NCI-H82 treated with DMSO at 0.1 percent for 48 hours (cell line): ENCODE measurements at regions not wholly inside any gene's neighbourhood (a gene's known extent, or its start where the extent isn't known, plus 50 kb on each side); places are given as distances from the start of the nearest gene placed in this dataset.
A peak's percentile ranks its signal among the peaks of the same experiment; 100 is the strongest.
"Not testable (repeated sequence)": the region's sequence is repeated elsewhere in the genome, so short reads cannot be mapped to it uniquely, and the experiment has no call there.

Source experiments
- DNase-seq: peaks from one replicate; lab custom pipeline; 2025; ENCODE audit not compliant: unreplicated experiment; lab: John Stamatoyannopoulos, UW

DNA sequence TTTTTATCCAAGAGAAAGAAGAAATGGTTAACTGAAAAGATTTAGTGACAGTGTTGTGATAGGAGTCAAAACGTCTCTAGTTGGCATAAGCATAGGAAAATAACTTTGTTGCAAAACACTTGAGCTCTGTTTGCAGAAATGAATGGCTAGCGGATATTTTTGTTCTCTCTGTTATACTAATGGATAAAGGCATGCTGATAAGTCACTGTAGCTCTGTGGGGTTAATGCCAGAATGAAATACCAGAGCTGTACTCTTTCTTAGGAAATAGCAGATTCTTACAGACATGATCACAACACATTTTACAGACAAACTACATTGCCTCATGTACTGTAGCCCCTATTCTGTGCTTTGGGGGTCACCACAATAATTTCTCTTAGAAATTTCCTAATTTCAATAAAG is 202.8 kb downstream of the DMRTA1 start:
- no peak for DNase-seq

DNA sequence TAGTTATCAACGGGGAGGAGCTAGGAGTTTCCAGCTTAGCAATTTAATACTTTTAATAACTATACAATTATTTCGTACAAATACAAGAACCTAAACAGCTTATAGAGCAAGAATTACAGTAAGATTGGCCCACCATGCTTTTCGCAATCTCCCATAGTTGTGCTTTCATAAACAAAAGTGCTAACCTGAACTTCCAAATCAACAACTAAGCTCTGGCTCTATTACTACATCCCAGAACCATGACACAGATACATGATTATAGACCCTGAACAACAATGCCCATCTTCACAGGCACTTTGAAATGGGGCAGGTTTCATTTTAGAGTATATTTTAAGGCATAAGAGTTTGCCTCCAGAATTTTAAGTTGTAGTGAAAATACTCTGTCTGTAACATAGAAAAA is 203.5 kb downstream of the DMRTA1 start:
- no peak for DNase-seq

DNA sequence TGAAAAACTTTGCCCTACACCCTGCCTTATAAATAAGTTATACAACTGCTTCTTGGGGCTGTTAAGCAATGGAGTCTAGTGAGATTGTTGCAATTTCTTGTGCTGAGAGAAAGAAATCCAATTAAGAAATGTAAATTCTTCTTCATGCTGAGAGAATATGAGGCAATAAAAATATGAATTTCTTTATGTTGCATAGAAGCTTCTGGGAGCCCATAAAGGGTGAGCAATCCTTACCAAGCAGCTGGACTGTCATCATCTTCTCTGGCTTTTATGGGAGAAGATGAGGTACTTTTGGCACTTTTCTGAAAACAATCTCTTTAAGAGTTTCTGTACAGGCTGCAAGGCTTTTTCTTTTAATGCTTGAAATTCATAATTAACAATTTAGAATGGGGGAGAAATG is 204.3 kb downstream of the DMRTA1 start:
- no peak for DNase-seq

- no peak for DNase-seq
Measured at GRCh38 chr9:22654833-22655232, 208.2 kb downstream of the DMRTA1 start.

DNA sequence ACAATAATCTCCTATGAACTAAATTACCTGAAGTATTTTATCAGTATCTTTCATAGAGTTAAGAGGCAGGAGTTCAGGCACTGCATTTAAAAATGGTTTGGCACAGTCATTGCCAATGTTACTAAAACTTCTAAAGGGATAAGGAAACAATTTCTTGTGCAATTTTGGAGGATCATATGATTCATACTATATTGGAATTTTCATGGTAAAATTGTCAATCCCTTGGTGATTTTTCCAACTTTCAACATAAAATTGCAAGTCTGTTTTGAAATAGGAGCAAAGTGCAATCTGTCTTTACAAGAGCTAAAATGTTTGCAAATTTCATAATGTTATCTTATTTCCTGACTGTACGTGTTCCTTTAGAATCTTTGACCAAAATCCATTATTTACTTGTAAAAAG is 211.1 kb downstream of the DMRTA1 start:
- no peak for DNase-seq

- not testable (repeated sequence) for DNase-seq
Measured at GRCh38 chr9:22658484-22658883, 211.9 kb downstream of the DMRTA1 start.

DNA sequence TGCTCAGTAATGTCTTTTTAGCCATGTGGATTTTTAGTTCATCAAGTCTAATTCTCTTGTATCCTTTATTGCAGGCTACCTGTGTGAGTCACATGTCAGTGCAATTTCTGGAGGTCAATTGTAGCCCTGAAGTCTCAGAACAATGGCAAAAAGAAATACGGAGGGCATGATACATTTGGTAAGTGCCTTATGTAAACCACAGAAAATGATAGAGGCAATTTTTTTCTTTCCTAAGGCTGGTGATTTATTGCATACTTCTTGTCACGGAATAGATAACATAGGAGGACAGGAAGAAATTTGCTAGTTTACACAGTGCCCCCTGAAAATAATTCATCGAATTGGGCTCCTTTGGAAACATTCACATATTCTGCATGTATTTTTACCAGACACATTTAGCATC is 235.9 kb downstream of the DMRTA1 start:
- DNase-seq, result no peak

DNA sequence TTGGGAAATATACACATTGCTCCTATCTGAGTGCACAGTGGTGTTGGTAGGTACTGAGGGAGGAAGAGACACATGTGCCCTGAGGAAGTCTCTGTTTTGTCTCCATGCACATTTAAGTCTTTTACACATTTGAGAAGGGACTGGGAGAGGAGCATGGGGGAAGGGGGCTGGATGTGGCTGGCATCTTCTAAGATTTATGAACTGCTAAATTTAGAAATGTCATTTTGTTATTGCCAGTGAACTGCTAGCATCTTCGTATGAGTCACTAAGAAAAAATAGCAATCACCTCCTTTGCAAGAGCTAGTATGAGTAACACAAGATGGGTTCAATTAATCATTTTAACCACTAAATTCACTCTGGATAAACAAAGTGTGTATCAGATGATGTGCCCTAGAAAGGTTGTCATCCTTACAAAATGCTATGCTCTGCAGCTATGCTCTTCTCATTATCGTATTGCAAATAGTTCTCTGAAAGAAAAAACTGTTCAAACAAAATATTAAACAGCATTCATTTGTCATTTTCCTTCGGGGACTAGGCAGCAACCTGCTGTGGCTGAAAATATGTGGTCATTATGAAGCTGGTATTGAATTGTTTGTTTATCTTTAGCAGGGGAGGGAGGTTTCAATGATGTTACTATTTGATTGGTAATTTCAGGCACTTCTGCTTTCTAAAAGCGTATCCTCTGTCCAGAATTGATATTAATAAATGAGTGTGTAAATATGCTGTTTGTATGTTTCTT is 236.5 kb downstream of the DMRTA1 start:
- no peak for DNase-seq

DNA sequence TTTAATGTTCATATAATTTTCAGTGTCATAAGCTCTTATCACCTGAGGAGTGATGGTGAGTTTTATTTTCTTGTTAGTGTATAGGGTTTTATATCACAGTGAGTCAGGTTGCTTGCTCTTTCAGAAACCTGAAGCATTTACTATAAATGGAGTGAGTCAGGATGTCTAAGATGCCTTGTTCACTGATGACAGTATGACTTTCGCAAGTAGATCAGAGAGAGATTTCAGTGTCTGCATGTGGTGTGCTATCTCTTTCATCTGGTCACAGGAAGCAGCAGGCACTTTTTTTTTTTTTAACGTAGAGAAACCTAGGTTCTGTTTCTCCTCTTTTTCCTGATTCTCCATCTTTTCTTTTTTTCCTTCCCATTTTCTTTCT is 237.1 kb downstream of the DMRTA1 start:
- DNase-seq, result no peak

DNA sequence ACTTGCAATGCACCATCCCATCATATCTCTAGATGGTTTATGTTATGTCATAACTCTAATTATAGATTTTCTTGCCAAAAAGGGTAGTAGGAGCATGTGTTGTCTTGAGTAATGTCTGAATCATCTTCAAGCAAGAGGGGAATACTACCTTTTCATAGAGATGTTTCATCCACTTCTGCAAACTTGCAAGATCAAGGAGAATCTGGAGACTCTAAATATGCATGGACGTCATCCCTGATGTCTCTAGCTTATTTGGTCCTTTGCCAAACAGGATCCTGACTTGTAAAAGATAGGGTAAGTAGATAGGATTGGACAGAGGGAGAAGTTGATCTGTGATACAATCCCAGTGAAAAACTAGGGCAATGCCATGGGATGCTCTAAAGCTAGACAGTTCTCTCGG is 246.5 kb downstream of the DMRTA1 start:
- no peak for DNase-seq

DNA sequence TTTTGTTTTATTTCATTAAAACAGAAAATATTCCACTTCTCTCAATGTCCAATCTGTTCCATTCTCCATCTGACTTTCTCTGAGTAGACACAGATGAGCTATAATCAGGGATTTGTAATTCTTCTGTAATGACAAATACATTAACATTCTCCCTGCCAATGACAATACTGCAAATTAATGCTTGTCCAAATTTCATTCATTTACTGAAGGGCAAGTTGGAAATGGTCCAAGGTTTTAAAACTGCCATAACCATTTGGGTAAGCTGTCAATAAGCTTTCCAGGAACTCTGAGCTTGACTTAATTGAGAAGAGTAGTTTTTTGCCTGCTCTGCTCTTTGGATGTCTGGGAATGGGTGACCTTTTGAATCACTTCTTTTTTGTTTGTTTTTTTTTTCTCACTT is 253.5 kb downstream of the DMRTA1 start:
- DNase-seq, result no peak

GRCh38 chr9:22718653-22719052 is 272.0 kb downstream of the DMRTA1 start:
- DNase-seq, result no peak

DNA sequence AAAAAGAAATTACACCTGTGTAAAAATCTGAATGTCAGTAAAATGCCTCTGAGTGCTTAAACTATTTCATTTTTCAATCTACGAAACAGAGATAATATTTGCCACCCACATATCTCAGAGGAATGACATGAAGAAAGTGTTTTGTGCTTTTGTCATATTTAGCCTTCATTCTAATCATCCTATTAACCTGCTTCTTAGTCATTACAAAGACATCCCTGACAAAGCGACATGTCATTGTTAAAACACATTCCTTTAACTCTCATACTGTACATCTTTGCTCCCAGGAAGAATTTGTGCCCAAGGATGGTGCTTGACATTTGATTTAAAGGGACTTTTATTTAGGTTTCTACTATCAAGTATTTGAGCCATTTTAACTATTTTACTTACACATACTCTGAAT is 275.9 kb downstream of the DMRTA1 start:
- no peak for DNase-seq

DNA sequence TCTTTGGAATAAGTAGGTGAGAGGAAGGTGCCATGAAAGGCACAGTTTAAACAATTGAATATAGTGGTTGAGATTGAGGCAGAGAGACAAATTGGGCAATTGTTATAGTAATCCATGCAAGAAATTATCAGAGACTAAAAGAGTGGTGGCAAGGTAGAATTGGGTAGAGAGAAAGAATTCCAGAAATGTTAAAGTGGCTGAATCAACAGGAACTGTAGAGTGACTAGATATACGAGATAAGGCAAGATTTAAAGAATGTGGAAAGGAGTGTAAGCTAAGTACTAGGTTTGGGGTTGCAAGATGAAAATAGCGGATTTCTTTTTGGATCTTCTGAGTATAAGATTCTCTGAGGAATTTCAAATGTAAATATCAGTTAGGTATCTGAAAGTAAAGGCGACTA is 285.2 kb downstream of the DMRTA1 start:
- DNase-seq, result no peak

DNA sequence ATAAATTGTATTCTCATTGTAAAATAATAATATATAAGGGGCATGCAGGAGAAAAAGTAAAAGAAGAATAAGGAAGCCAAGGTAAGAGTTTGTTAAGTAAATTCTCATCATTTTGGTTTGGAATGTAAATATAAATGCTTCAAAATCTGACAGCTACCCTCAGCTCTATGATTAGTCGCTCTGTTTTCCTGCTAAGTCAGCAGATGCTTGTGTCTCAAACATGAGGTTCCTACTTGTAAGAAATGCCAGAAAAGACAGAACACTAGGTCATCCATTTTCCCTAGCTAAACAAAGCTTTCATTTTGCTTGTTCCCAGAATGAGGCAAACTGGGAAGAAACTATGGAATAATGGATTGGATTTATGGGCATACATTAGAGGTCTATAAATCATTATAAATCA is 293.1 kb downstream of the DMRTA1 start:
- DNase-seq, result no peak

GRCh38 chr9:22740781-22741180 is 294.2 kb downstream of the DMRTA1 start:
- no peak for DNase-seq

GRCh38 chr9:22742401-22742800 is 295.8 kb downstream of the DMRTA1 start:
- DNase-seq, result no peak

GRCh38 chr9:22773501-22774220 is 327.0 kb downstream of the DMRTA1 start:
- DNase-seq, result no peak

DNA sequence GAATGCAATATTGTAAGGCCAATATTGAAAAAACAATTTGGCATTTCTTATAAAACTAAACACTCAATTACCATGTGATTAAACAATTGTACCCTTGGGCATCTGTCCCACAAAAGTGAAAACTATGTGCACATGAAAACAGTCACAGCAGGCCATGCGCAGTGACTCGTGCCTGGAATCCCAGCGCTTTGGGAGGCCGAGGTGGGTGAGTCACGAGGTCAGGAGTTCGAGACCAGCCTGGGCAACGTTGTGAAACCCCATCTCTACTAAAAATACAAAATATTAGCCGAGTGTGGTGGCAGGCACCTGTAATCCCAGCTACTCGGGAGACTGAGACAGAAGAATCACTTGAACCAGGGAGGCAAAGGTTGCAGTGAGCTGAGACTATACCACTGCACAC is 343.7 kb downstream of the DMRTA1 start:
- no peak for DNase-seq

- no peak for DNase-seq
Measured at GRCh38 chr9:22808876-22809275, 362.3 kb downstream of the DMRTA1 start.

GRCh38 chr9:22809371-22809770 is 362.7 kb downstream of the DMRTA1 start:
- DNase-seq, result no peak

DNA sequence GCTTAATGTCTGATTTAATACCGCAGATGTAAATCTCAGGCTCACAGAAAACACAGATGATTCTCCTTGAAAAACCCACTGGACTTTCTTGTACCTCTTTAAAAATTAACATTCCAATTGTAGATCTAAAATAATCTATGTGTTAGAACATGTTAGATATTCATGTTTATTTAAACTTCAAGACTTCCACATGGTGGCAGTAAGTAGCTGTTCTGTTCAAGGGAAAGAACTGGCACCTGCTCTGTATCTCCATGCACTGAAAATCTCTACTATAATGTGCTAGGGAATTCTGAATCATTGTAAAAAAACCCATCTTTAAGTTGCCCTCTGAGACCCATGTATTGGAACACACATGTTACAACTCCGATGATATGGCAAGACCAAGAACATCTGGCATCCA is 366.9 kb downstream of the DMRTA1 start:
- peak; percentile 12 for DNase-seq

DNA sequence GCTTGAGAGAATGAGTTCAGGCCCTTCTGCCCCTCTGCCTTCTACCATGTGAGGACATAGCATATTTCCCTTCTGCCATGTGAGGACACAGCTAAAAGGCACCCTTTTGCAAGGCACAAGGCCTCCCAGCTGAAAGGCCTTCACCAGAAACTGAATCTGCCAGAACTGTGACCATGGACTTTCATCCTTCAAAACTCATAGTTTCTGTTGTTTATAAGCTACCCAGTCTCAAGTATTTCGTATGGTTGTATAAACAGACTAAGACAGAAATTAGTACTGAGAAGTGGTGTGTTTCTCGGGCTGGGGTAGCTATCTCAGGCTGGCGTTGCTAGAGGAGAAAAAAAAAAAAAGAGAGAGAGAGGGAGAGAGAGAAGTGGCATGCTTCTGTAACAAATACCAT is 368.6 kb downstream of the DMRTA1 start:
- DNase-seq, result no peak
